ENCODE measurements at regions not wholly inside any gene's neighbourhood (a gene's known extent, or its start where the extent isn't known, plus 50 kb on each side); places are given as distances from the start of the nearest gene placed in this dataset.

GRCh38 chr6:113170454-113170853 lies 686.7 kb upstream of the MARCKS start:
- no peak for TF ChIP-seq CTCF (conservative IDR thresholded peaks at IDR 0.05)
- H3K27ac ChIP-seq, result no peak overlapping the region

- no peak for TF ChIP-seq CTCF (conservative IDR thresholded peaks at IDR 0.05)
- H3K27ac ChIP-seq, result no peak overlapping the region
Measured at GRCh38 chr6:113171882-113172281, 685.3 kb upstream of the MARCKS start.

GRCh38 chr6:113172531-113172966 lies 684.6 kb upstream of the MARCKS start:
- H3K27ac ChIP-seq, result no peak overlapping the region
- no peak for TF ChIP-seq CTCF (conservative IDR thresholded peaks at IDR 0.05)

- TF ChIP-seq CTCF (conservative IDR thresholded peaks at IDR 0.05), result no peak
- H3K27ac ChIP-seq, result no peak overlapping the region
Measured at GRCh38 chr6:113178349-113178748, 678.8 kb upstream of the MARCKS start.

GRCh38 chr6:113181164-113181563 lies 676.0 kb upstream of the MARCKS start:
- TF ChIP-seq CTCF (conservative IDR thresholded peaks at IDR 0.05), result no peak
- H3K27ac ChIP-seq, result no peak overlapping the region

- peak; percentile 45; the same call in 1 of the 2 replicates for TF ChIP-seq CTCF (conservative IDR thresholded peaks at IDR 0.05)
- no peak overlapping the region for H3K27ac ChIP-seq
Measured at GRCh38 chr6:113182370-113183141, 674.6 kb upstream of the MARCKS start.

- no peak overlapping the region for H3K27ac ChIP-seq
- no peak; the same call in 1 of the 2 replicates for TF ChIP-seq CTCF (conservative IDR thresholded peaks at IDR 0.05)
Measured at GRCh38 chr6:113184291-113184690, 672.9 kb upstream of the MARCKS start.
